ENCODE measurements at regions not wholly inside any gene's neighbourhood (a gene's known extent, or its start where the extent isn't known, plus 50 kb on each side); places are given as distances from the start of the nearest gene placed in this dataset.

- BruUV-seq (replicated peaks) = no TSS peak
- Histone ChIP-seq H3K9me1 (replicated peaks; ENCODE audit: control insufficient read depth, extremely low read depth, insufficient read depth, low read length) (no peaks in the 10 kb centered on the region), H3K9ac (replicated peaks; ENCODE audit: extremely low read depth, insufficient read depth, low read length) (no peak overlapping the region), H3K4me3 (replicated peaks in 1 of 3; ENCODE audit: insufficient read depth in 1 of 3, low read depth in 1 of 3, low read length in 3 of 3) (no peak overlapping the region), H2AFZ (ENCODE audit: low read depth, low read length) (no peak overlapping the region), H3K4me1 (ENCODE audit: control insufficient read depth, extremely low read depth, insufficient read depth, low read length) (no peaks in the 10 kb centered on the region), H4K20me1 (replicated peaks; ENCODE audit: control insufficient read depth, extremely low read depth, insufficient read depth, low read length) (no peaks in the 10 kb centered on the region), H3K27ac (ENCODE audit: insufficient read depth, low read depth, low read length) (no peak overlapping the region), H3K4me2 (ENCODE audit: insufficient read depth, low read length) (no peak overlapping the region), H3K36me3 (ENCODE audit: control insufficient read depth in 2 of 2, extremely low read depth in 1 of 2, insufficient read depth in 2 of 2, low read length in 2 of 2) (no peaks in the 10 kb centered on the region), H3K9me3 (replicated peaks; ENCODE audit: control insufficient read depth, insufficient read depth, low read length) (no peaks in the 10 kb centered on the region), H3K27me3 (ENCODE audit: control insufficient read depth in 2 of 2, insufficient read depth in 2 of 2, low read length in 2 of 2) (no peaks in the 10 kb centered on the region), H3K79me2 (ENCODE audit: control insufficient read depth, insufficient read depth, low read length) (no peaks in the 10 kb centered on the region)
- FAIRE-seq = no peak
- POLR2A ChIA-PET = no interaction called here
- no peak for TF ChIP-seq MYC (IDR thresholded peaks at IDR 0.05; ENCODE audit: low read depth, low read length)
- no peak for TF ChIP-seq CTCF (IDR thresholded peaks at IDR 0.05; ENCODE audit: extremely low read depth in 1 of 2, insufficient read depth in 1 of 2, low read depth in 1 of 2, low read length in 2 of 2)
- TF ChIP-seq POLR2A (IDR thresholded peaks at IDR 0.05; ENCODE audit: low read depth, low read length) = no peak
- TF ChIP-seq MAX (IDR thresholded peaks at IDR 0.05; ENCODE audit: insufficient read depth, insufficient read length) = no peak
- TF ChIP-seq EZH2 (IDR thresholded peaks at IDR 0.05; ENCODE audit: borderline replicate concordance, low read depth, low read length, severe bottlenecking) = no peak
- no peak for TF ChIP-seq GATA2 (IDR thresholded peaks at IDR 0.05; ENCODE audit: insufficient read depth, insufficient read length, low read depth, low read length)
- TF ChIP-seq POLR2AphosphoS5 (IDR thresholded peaks at IDR 0.05; ENCODE audit: insufficient read depth, low read depth, low read length) = no peak
- no peak for TF ChIP-seq JUN (IDR thresholded peaks at IDR 0.05; ENCODE audit: borderline replicate concordance, insufficient read depth, insufficient read length, low read depth)
- no peak for TF ChIP-seq FOS (IDR thresholded peaks at IDR 0.05; ENCODE audit: borderline replicate concordance, insufficient read depth, low read length)
- intact Hi-C loops (cut with micrococcal nuclease) (no loop called here), dilution Hi-C loops (cut with MboI; ENCODE audit: extremely low pct_ligation_motif_present, low sequenced_read_pairs) (no loop called here)
- CTCF ChIA-PET = interaction anchor here (1.4 kb wide), 1 partner anchor 776 kb away, joined by 4 read pairs; no protein-coding TSS in a partner anchor
- DNase-seq (ENCODE audit: low read depth, low spot score) = no peak
Measured at GRCh38 chr2:234341306-234341985, 155.4 kb downstream of the ARL4C start.
